NCI-H82 (cell line): ENCODE measurements at regions not wholly inside any gene's neighbourhood (a gene's known extent, or its start where the extent isn't known, plus 50 kb on each side); places are given as distances from the start of the nearest gene placed in this dataset.
"Not testable (repeated sequence)": the region's sequence is repeated elsewhere in the genome, so short reads cannot be mapped to it uniquely, and the experiment has no call there.

Experiments used
- DNase-seq: peaks from one replicate; lab custom pipeline; 2025; lab: John Stamatoyannopoulos, UW

DNA sequence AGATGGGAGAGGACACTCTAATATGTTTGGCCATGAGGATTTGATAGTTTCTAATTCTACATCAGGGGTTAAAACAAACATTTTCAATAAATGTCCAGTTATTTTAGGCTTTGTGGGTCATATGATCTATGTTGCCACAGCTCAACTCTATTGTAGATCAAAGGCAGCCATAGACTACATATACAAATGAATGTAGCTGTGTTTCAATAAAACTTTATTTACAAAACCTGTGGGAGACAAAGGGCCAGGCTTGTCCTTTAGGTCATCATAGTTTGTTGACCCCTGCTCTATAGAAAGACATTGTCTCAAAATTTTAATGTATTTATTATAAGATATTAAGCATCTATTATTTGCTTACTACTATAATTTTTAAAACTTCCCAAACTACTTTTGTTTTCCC lies 325.4 kb upstream of the MEF2C start:
- DNase-seq, result no peak

GRCh38 chr5:89204756-89205155 lies 321.8 kb upstream of the MEF2C start:
- no peak for DNase-seq

DNA sequence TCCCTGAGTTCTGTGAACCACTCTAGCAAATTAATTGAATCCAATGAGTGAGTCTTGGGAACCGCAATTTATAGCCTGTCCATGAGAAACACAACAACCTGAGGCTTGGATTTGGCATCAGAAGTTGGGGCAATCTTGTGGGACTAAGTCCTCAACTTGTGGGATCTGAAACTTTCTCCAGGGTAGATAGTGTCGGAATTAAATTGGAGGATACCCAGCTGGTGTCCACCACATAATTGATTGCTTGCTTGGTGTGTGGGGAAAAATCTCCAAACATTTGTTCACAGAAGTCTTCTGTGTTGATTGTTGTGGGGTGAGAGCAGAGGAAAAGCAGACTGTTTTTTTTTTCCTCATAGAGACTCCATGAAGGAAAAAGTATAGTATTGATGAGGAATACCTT lies 320.6 kb upstream of the MEF2C start:
- no peak for DNase-seq

DNA sequence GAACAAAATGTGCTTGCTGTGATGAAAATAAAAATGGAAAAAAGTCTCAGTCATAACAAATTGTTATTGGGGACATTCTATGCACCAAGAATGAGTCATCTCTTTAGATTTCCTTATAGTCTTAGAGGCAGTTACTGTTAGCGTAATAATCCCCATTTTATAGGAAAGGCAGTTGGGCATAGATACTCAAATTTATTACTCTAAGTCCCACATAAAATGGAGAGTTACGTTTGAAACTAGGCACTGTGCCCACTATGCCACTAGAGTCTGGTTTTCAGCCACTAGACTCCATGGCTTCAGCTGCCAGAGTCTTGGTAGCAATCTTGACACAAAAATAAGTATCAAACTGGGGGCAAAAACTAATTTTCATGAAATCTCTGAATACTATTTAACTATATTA lies 317.9 kb upstream of the MEF2C start:
- DNase-seq, result no peak

- no peak for DNase-seq
These were observed 316.3 kb upstream of the MEF2C start for GRCh38 chr5:89199306-89199705.

GRCh38 chr5:89191374-89191773 lies 308.4 kb upstream of the MEF2C start:
- no peak for DNase-seq

DNA sequence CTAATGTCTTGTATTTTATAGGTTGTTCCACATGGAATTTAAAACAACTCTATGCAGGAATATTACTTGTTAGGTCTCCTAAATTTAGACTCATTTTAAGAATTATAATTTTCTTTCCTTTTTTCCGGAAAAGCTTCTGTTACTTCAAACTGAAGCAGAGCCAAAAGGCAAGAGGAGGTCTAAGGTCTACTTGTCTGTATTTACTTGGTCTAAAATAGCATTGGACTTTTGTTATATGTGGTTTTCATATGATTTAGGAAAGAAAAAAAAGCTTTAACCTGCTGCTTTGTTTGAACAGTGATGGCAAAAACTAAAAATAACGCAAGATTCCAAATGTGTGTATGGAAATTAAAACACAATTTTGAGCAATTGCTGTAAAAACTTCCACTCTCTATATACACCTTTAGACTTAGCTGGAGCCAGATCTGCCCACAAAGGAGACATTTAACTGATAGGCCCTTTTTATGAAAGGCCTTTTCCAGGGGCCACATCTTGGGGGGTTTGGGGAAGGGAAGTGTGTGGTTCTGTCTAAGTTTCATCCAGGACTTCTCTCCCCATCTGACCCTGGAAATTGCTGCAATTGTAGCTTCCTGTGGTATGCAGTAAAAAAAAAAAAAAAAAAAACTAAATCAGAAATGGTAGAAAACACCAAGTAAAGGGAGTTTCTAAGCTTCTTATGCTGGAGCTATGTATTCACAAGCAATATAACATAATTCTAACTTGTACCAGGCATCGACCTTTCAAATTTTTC lies 307.7 kb upstream of the MEF2C start:
- no peak for DNase-seq

DNA sequence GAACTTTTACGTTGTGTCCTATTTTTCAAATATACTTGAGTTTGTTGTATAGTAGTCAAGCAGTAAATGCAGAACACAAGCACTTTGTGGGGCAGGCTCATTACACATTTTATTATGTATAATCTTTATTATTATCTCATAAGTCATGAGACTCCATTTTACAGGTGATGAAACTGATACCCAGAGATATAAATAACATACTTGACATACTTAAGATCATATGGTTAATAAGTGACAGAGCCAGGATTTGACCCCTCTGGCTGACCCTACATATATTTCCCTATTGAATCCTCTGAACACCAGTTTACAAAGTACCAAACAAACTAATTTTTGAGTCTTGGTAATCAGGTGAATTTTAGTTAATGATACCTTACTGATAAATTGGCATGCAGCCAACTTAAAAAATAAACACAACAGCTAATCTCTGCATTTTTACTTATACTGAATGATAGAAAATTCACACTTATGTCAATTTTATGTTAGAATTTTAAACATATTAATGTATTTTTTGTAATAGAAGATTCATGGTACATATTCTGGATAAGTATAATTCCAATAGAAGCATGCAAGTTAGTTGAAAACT lies 305.0 kb upstream of the MEF2C start:
- DNase-seq, result no peak

GRCh38 chr5:89187268-89187667 lies 304.3 kb upstream of the MEF2C start:
- no peak for DNase-seq

DNA sequence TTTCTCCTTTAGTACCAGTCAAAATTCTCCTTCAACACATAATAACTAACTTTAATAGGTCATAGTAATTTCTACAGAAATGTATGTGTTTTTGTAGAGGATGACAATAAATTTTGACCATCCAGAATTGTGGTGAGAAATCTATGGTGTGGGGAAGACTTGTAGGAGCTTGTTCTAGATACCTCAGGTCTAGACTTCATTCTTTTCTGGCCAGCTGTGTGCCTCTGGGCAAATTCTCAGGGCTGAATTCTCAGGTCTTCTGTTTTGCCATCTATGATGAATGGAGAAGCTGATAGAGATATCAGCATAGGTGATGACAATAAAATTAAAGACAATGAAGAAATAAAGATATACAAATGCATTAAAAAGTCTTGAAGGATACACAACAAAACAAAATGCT lies 298.6 kb upstream of the MEF2C start:
- no peak for DNase-seq

GRCh38 chr5:89179731-89180130 lies 296.7 kb upstream of the MEF2C start:
- no peak for DNase-seq

DNA sequence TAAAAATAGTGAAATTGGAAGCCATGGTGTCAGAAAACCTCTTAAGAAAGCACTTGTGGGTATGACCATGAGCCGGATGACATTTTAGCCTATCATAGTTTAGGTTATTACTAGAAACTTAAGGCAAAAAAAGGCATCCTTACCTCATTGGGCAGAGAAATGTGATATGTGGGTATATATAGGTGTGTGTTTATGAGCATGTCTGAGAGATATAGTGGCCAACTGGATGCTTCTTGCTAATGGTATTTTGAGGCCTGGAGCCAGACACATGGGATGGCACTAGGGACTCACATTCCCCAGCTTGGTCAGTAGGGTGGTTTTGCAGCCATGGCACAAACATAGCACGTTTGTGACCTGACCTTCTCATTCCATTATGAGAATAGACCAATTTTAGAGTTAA lies 295.6 kb upstream of the MEF2C start:
- DNase-seq, result no peak

- no peak for DNase-seq
These were observed 290.5 kb upstream of the MEF2C start for GRCh38 chr5:89173528-89173927.

DNA sequence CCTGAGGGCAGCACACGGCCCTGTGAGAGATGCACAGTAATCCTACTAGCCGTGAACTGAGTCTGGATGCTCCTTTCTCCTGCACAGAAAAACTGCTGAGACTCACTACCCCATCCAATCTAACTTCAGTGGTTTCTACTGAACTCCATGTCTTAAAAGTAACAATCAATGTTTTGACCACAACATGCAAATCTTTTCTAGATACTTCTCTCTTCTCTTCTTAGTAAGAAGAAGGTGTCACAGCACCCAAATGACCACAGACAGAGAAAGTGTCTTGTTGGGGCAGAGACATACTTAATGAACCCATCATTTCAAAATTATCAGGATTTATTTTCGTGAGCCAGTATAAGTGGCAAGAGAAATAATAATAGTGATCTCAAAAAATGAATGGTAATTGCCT lies 285.8 kb upstream of the MEF2C start:
- DNase-seq, result no peak

GRCh38 chr5:89164703-89165102 lies 281.7 kb upstream of the MEF2C start:
- not testable (repeated sequence) for DNase-seq

DNA sequence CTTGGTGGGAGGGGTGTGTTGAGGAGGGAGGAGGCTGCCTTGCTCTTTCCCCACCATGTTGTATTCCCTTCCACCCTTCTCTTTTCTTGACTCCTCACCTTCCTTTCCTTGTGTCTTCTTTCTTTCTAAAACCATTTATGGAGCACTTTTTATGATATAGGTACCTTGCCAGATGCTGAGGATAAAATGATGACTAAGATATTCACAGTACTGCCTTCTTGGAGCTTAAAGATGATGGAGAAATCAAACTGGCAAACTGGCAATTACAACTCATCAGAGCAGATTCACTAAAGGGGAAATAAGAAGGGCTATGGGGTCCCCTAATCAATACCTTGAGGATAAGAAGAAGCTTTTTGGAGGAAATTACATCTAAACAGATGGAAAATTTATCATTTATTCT lies 273.2 kb upstream of the MEF2C start:
- no peak for DNase-seq

- DNase-seq, result no peak
These were observed 264.0 kb upstream of the MEF2C start for GRCh38 chr5:89147031-89147430.

GRCh38 chr5:89137148-89137547 lies 254.2 kb upstream of the MEF2C start:
- DNase-seq, result no peak

GRCh38 chr5:89133975-89134374 lies 251.0 kb upstream of the MEF2C start:
- no peak for DNase-seq

DNA sequence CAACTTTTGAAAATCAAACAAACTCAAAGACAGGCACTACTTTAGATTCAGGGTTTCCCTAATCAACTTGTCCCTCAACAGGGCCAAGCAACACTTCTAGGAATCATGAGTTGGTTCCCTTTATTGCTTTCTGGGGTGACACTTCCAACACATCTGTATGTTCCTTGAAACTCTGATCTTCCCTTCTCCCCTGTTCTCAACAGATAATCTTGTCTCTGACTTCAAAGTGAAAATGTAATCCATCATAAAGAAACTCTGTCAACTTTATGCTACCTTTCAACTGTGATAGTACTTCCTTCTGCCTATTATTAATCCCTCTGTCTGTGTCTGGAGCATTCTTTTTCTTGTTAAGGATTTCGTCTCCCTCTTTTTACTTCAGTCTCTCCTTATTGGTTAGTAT lies 250.1 kb upstream of the MEF2C start:
- DNase-seq, result no peak

GRCh38 chr5:89130851-89131250 lies 247.9 kb upstream of the MEF2C start:
- no peak for DNase-seq

- no peak for DNase-seq
These were observed 247.0 kb upstream of the MEF2C start for GRCh38 chr5:89129941-89130340.

- DNase-seq, result peak; percentile 76
These were observed 246.1 kb upstream of the MEF2C start for GRCh38 chr5:89128906-89129625.
